ENCODE measurements at regions not wholly inside any gene's neighbourhood (a gene's known extent, or its start where the extent isn't known, plus 50 kb on each side); places are given as distances from the start of the nearest gene placed in this dataset.

DNA sequence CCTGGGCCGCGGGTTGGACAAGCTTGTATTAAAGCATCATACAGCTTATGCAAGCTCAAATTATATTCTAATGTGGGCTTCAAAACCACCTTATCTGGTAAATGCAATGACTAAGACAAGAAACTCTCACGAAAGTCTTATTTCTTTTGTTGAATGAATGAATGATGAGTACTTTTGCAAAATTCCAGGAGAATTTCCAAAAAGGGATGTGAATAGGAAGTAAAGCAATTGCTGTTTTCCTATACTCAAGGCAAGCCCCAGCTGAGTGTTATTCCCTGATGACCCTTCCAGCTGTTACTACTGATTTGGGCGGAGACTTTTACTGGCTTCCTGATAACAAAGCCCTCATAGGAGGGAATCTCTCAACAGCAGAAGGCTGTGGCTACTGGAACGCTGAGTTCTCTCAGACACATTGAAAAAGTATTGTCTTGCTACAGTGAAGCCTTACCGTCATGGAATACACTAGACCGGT lies 162.8 kb downstream of the SREK1 start:
- no peak for DNase-seq

DNA sequence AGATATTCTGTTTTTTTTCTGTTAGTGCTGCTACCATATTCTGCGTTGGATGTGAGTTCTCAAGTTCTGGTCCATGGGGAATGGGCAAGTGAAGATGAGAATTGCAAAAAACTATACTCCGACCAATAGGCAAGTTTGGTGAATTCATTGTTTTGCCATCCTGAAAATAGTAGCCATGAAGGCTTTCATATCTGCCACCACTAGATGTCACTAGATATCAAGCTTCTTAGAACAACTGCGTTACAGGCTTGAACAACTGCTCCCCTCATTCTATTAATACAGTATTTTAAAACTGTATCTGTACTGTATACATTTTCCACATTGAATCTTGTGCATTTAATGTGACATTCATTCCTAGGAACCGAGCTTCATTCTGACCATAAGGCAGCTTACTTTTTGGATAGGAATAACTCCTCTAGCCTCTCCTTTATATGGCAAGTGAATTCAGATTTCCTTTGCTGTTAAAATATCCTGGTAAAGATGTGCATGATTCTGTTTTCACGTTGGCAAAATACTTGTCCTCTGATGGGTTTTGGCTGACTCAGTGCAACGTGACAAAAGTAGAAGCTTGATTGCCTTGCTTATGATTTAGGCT lies 163.6 kb downstream of the SREK1 start:
- DNase-seq = no peak

DNA sequence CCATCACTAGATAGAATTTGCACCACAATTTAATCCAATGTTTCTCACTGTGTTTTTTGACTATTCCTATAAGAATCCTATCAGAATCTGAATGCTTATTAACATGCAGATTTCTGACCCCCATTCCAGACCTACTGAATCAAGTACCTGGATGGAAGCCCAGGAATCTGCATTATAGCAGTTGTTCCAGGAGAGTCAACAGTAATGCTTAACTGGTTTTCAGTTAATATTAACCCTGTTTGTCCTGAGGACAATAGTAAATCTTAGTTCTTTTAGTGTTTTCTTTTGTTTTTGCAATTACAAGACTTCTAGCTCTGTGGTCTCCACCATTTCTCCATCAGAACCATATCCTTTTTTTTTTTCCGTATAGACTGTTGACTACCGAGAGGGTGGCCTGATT lies 168.2 kb downstream of the SREK1 start:
- no peak for DNase-seq

DNA sequence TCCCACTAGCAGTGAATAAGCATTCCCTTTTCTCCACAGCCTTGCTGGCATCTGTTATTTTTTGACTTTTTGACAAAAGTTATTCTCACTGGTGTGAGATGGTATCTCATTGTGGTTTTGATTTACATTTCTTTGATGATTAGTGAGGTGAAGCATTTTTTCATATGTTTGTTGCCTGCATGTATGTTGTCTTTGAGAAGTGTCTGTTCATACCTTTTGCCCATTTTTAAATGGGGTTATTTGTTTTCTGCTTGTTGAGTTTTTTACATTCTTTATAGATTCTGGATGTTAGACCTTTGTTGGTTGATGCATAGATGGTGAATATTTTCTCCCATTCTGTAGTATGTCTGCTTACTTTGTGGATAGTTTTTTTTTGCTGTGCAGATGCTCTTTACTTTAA lies 171.7 kb downstream of the SREK1 start:
- DNase-seq = no peak

DNA sequence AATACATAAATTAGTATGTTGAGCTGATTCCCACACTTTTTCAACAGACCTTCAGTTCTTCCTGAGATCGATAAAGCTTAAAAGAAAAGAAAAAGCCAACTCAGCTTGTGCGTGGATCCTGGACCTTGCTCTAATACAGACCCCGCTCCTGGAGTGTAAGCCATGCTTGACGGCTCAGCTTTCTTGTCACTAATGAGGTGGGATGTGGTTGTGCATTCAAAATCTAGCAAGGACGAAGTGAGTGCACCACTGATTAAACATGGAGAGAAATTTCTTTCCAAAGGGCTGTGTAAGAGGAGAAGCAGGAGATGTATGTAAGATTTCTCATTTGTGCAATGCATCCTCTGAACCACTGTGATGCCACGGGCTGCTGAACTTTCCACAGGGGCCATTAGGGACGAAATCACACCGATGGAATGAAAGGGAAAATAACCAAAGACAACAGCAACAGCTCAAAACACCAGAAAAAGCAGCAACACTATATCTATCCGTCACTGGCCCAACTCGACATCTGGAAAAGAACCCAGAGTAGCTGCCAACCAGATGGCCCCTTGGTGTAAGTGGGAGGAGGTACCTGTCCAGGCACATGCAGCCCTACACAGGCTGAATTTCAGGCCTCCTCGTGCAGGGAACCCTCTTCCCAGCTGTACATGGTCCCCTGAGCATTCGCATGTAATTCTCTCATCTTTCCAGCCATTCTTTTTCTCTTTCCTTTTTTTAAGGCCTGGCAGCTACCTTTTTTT lies 178.9 kb downstream of the SREK1 start:
- no peak for DNase-seq

DNA sequence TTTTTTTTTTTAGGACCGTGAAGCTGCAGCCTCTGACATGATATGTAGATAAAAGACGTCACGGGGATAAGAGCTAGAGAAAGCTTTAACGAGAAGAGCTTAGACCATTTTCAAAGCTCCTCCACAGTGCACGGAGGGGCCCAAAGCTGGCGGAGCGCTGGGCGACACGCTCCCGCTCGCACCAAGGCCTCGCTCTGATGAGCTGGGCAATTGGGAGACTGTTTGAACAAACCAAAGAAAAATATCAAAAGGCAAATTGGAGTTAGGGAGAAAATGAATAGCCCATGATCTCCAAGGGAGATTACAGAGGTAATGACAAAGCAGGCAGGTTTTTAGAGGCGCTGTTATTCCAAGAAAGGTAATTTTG lies 179.4 kb downstream of the SREK1 start:
- no peak for DNase-seq

DNA sequence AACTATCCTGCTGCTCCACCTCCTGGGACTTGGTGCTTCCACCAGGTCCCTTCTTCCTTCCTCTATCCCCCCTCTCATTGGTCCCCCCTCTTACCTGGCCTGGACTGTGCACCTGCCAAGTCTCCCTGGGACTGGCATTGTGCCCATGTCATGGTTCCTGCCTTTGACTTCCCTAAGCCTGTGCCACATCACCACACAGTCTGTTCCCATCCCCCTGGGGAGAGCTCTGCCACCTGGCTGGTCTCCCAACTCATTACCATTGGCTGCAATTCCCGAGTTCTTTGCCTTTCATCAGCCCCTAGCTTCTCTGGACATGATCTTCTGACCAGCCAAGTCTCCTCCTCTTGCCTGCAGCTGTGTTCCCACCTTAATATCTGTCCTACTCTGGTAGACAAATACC lies 180.3 kb downstream of the SREK1 start:
- no peak for DNase-seq

DNA sequence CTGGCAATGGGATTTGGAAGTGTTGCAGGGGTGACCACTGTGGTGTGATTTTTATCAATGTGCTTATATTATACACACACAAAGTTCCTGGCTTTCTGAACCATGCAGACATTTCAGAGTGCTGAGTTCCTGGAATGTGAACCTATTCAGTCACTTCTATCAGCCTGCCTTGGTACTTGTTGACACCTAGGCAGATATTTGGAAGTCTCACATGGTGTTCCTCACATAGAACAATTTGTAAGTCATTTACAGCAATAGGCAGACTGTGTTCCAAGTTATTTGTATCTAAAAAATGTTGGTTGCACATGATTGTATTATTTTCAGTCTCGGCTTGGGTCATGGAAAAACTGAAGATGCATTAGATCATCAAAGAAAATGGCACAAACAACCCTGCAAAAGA lies 182.2 kb downstream of the SREK1 start:
- no peak for DNase-seq

DNA sequence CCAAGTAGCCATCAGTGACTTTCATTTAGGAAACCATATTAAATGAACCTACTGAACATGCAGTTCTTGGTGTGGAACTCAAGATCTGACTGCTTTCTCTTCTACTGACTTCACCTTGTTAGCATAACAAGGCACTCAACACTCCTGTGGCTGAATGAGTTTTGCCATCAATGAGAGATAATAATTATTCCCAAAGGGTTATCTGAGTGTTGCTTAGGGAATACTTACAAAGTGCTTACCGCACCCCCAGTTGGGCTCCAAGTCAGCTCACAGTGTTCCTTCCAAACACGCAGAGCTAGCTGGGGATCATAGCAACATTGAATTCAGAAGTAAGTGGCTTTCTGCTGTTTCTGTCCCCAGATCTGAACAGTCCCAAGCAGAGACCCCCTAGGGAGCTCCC lies 182.9 kb downstream of the SREK1 start:
- DNase-seq = no peak

DNA sequence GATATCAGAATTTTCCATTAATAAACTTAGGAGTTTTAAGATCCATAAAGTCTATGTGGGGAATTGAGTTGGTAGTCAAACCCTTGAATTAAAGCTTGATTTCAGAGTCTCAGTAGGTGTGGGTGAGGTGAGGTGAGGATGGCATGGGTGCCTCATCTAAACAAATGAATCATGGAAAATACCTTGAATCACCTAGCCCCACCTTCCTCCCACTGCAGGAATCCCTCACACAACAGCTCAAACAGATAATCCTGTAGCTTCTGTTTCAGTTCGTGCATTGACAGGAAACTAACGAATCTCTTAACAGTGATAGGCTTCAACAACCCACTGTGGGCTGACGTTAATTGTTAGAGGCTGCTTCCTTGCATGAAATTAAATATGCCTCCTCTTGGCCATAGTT lies 185.0 kb downstream of the SREK1 start:
- no peak for DNase-seq

DNA sequence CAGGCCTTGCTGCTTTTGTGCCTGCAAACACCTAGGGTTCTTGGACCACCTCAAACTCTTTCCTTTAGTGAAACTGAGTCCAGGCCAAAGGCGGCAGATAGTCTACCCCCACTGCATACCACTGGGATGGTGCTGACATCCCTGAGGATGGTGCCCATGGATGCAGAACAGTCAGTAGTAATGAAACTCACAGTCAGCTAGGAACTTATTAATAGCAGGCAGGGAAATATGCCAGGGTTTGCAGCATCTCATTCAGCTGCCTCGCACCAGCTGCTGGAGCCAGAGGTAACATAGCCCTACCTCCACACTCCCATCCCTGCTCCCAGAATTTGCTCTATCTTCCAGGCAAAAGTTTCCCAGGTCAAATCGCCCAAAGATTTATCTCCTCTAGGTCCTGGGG lies 189.1 kb downstream of the SREK1 start:
- DNase-seq = no peak

DNA sequence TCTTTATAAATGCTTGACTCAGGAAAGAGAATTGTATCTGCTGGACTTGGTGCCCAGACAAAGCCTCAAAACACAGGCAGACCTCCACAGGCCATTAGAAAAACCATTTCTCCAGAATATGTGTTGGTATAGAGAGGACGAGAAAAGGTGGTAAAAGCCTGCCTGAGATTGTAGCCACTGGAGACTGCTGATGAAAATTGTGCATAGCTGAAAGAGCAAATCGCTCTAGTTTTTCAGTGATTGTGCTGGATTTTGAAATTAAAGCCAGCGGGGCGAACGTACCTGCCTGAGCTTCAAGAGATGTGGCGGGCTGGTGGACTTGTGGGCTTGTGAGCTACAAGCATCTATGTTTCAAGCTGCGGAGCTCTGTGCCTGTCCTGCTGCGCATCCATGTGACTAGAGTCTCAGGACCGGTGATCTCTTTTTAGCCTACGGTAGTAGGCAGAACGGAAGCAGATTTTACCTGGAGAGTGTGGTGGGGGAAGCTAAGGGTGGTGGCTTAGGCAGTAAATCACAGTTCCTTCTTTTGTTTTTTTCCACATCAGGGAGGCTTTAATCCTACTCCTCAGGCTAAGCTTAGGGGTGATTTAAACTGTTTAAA lies 193.6 kb downstream of the SREK1 start:
- DNase-seq = no peak

DNA sequence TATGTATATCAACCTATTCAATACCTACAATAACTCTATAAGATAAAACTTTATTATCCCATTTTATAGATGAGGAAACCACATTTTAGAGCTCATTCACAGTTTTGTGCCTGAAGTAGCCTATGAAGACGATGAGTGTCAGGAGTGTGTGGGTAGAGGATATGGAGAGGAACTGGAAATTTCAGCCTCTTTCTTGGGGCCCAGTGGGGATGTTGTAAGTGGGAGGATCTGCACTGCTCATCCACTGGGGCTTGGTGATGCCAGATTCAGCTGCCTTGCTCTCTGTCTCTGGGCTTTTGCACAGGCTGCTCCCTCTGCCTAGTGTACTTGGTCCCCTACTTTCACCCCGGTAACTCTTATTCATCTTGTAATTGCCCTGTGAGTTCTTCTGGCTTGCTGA lies 194.7 kb downstream of the SREK1 start:
- DNase-seq = no peak

DNA sequence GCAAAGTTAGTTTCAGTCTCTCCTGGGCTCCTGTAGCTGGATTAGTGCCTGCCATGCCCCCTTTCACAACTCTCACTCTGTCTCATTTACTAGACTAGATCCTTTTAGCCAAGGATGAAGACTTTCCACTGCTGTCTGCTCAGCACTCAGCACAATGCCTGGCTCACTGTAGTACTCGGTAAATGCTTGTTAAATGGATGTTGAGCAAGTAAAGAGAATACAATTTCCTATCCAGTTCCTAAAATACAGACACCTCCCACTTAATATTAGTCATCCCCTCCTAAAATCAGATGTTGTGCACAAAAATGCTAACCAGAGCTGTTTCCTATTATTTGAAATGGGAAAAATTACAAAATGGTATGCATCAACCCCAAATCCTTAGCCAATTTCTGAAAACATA lies 195.8 kb downstream of the SREK1 start:
- DNase-seq = no peak

DNA sequence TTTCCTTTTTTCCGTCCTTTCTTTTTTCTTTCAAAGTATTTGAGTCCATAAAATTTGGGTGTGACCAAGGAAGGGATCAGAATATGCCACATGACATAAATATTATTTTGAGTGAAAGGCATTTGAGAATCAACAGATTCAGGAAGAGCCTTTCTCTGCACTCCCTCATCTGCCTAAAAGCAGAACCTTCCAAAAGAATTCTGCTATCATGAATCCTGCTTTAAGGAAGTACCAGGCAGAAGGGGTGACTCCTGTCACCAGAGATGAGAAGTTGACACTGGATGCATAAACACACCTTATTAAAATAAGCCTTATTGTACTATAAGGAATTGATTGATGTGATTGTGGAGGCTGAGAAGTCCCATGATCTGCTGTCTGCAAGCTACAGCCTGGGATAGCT lies 196.7 kb downstream of the SREK1 start:
- no peak for DNase-seq

DNA sequence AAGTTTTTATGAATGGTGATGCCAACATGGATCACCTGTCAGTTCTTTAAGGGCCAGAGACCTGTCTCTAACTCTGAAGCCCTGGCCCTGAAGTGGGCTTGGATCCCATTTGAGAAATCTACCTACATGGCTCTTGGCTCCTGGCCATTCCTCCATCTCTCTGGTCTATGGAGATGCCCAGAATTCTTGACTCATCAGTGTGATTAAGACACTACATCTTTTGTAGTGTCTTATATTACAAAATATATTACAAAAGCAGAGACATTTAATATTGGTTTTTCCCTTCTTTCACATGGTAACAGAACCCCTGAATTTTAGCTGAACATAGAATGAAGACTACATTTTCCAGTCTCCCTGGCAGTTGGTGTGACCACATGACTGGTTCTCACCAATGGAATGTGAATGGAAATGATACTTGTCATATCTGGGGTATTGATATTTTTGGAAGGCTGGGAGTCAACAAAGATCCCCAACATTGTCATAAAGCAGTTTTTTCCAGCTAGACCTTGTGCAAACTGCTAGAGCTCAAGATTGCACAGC lies 198.3 kb downstream of the SREK1 start:
- no peak for DNase-seq

DNA sequence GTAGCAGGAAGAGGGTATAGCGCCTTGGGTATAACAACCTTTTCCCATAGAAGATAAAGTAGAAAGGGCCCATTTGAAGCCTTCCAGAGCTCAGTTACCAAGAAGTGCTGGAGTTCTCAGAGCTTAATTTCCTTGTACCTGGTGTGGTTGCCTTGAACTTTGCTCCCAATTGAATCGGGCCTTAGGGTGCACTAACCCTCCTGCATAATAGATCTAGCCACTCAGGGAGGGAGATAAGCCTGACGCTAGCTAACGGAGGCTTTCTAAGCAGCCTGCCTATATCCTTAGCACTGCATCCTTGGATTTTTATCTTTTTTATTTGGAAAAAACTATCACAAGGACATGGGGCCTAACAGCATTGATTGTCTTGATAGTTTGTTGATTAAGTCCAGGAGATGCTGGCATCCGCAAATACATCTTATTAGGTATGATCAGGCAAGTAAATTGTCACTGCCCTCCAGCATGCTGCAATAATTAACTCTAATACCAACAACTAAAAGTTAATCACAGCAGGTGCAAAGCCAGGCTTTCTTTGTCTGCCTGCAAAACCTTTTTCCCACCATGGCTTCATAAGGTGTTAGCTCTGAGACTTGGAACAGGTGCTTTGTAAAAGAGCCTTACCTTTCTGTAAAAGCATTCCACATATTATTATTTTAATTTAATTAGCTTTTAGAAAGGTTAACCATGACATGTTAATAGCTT lies 199.4 kb downstream of the SREK1 start:
- DNase-seq = no peak

DNA sequence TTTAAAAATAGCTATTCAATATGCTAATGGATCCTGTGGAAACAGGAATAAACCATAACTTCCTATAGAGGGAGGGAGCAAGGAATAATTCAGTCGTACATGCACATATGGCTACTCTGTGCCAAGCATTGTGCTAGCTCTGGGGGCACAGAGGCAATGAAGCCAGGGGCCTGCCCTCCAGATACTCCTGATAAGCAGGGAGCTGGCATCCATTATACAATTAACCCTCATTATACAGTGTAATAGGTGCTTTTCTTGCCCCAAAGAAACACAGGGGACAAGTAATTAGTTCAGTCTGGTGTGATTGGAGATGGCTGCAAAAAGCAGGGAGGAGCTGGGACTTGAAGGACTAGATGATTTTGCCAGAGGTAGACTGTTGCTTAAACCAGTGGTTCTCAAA lies 200.4 kb downstream of the SREK1 start:
- DNase-seq = no peak

DNA sequence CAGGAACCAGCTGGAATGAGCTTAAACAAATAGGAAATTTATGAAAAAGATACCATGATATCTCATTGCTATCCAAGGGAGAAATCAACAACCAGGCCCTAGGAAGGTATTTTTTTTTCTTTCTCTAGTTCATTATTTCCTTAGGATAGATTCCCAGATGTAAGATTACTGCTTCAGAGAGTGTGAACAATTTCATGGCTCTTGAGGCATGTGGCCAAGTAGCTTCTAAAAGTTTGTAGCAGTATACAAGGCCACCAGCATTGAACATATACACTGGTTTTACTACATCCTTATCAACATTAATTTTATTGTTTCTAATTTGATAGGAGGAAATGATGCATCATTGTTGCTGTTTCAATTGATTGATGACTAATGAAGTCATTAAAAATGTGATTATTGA lies 201.2 kb downstream of the SREK1 start:
- no peak for DNase-seq

DNA sequence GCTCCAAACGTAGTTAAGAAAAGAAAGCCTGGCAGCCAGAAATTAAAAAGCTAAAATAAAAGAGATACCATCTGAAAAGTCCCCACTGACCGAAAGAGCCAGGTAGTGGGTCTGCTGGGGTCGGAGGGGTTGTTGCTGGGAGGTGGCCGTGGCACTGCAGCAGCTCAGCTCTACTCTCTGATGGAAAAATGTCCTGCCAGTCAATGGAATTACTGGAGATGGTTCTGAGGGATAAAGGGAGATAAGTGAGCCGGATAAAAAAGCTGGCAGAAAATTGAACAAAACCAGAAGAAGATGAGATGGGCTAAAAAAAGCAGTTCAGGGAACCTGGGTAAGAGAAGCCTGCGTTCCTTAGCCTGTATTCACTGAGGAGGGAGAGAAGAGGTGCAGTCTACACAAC lies 202.8 kb downstream of the SREK1 start:
- no peak for DNase-seq

DNA sequence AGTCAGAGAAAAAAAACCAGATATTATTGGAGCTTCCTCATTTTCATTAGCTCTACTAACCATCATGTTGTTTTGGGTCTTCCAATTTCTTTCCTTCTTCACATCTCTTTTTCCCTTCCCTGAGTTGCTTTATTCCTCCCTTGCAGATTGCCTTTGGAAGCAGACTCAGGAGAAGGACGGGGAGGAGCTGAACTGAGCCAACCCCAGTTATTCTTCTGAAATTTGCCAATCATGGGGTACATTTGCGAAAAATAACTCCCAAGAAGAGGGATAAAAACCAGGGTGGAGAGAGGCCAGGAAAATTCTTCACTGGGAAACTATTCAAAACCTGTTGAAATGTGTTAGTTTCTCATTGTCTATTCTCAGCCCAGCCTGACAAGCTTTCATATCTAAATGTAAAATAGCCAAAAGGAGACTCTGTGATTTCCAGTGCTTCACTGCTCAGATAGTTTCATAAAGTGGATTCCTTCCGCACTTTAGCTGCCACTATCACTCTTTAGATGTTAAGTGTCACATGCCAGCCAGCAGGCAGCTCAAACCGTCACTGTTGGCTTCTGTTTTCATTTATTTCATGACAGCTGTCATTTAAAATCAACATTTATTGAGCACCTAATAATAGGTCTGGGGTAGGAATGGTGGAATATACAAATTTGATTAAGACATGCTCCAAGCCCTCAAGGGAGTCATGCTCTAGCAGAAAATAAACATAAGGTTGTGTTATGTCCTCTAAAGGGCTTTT lies 204.5 kb downstream of the SREK1 start:
- no peak for DNase-seq

DNA sequence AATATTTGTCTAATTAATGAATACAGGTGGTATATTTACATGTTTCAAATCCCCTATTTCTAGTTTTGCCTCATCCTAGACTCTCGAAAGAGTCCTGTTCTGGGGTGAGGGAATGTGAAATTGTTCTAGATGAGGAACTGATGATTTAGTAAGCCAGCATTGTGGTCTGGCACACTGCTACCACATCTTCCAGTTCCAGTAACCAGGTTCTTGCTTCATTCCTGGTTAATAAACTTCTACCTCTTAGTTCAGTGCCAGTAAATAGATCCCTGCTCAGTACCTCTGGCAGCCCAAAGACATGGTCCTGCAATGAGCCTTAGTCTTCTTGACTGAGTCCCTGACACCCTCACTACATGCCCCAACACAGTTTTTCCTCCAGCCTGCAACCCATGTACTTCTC lies 207.7 kb downstream of the SREK1 start:
- no peak for DNase-seq

DNA sequence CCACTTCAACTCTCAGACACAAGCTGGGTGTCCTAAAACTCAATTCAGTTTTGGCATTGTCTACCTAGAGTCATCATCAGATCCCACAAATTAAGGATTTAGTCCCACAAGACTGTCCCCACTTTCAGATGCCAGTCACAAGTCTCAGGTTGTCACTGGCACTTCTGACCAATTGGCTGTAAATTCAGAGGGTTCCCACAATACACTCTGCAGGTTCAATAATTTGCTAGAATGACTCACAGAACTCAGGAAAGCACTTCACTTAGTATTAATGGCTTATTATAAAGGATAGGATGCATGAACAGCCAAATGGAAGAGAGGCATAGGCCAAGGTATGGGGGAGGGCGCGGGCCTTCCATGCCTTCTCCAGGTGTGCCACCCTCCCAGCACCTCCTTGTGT lies 209.1 kb downstream of the SREK1 start:
- no peak for DNase-seq
